HG03095 (cell line): ENCODE measurements at regions not wholly inside any gene's neighbourhood (a gene's known extent, or its start where the extent isn't known, plus 50 kb on each side); places are given as distances from the start of the nearest gene placed in this dataset.

Source experiments
- ATAC-seq: cut with Tn5 transposase; IDR thresholded peaks from one replicate; pipeline ENCODE4 v1.9.1; 2021; ENCODE audit warnings: moderate library complexity; ENCODE audit not compliant: unreplicated experiment

GRCh38 chr15:75131269-75131643 lies 70.4 kb upstream of the C15orf39 start:
- no peak for ATAC-seq

GRCh38 chr15:75134748-75135147 lies 66.9 kb upstream of the C15orf39 start:
- ATAC-seq = no peak

DNA sequence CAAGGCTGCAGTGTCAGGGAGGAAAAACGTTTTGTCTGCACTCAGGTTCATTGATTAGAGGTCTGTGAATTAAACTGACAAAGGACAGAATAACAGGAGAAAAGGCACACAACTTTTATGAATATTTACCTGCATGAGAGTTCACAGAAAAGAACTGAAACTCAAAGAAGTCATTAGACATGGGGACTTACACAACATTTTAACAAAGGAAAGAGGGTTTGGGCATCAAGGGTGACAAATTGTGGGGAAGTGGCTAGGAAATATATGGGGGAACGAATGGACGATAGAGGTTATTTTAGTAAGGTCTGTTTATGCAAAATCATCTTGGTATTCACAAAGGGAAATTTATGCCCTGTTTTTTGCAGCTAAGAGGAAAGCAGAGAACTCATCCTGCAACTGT lies 65.6 kb upstream of the C15orf39 start:
- no peak for ATAC-seq

- ATAC-seq = no peak
Observed at GRCh38 chr15:75136758-75137157, 64.9 kb upstream of the C15orf39 start.

DNA sequence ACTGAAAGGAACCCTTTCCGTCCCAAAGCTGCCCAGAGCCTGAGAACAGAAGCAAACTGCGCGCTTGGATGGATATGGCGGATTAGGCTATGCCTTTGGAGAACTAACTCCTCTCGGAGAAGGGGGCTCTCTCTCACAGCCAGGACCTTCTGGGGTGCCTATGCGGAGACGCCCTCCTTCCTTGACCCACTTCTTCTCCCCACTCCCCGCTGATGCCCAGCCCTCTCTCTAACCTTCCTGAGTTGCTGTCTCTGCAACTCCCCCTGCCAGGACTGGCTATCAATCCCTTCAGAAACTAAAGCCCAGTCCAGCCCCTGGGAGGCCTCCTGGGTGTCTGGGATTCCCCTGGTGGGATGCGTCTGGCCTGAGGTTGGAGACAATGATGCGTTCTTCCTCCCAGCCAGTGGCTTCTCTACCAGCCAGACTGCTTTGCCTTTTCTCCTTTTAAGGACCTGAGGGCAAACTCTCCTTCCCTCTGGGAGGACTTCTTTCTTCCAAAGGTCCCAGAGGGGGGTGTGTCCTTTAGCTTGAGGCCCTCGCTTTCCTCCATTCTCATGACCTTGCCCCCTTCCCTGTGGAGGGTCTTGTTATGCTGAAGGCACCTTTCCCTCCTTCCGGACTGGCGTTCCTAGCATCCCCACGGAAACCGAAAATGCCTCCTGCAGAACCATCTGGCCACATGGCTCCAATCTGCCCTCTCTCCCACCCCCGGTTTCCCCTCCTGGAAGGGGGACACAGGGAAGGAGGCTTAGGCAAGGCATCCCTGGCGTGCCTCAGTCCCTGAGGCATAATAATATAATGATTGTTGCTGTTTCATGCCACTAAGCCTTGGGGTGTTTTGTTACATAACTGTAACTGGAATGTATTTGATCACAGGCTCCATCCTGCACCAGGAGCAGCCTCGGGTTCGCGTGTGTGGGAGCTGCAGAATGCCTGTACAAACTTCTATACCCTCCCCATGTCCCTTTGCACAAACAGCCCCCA lies 63.4 kb upstream of the C15orf39 start:
- ATAC-seq = no peak

GRCh38 chr15:75140080-75140879 lies 61.4 kb upstream of the C15orf39 start:
- no peak for ATAC-seq

DNA sequence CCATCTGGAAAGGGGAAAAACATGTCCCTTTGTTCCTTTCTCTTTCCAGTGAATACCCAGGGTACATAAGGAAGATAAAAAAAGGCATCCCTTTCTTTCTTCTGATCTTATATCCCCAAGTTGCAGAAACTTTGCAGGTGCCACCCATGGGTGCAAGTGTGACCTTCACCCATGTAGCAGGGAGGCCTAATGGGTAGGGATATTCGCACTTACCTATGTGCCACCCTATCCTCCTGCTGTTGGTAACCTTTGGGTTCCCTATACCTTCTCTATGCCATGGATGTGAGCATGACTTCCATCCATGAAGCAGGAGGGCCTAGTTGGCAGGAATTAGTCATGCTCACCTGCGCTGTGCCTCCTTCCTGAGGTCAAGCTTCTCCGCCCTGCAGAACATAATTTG lies 59.2 kb upstream of the C15orf39 start:
- no peak for ATAC-seq

- no peak for ATAC-seq
Observed at GRCh38 chr15:75143738-75144334, 57.8 kb upstream of the C15orf39 start.

DNA sequence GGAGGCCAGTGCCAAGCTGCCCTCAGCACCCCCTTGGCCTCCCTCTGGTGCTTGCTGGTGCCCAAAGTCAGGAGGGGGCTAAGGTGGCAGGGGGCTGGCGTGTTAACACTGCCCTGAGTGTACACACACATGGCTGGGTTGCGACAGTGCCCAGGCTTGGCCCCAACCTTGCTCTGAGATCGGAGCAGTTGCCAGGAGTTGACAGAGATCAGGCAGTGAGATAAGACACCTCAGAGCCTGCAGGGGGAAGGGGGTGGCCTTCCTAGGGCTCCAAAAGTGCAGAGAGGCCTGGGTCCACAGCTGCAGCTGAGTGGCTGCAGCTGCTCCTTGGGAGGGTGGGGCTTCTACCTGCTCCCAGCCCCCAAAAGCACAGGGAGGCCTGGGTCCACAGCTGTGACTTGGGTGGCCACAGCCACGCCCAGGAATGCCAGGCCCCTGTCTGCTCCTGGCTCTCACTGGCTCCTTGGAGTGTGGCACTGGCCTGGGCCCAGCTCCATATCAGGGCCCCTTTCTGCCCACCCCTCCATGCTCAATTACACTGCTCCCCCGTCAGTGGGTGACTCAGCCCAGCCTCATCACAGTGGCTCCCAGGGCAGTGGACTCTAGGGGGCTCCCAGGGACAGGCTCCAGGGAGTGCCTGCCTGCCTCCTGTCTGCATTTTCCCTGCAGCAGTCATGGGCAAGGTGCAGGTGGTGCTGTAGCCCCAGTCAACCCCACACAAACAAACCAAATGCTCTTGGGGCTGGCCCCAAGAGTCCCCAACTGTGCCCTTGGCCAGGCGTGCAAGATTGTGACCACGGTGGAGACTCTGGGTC lies 56.4 kb upstream of the C15orf39 start:
- no peak for ATAC-seq

GRCh38 chr15:75148280-75148679 lies 53.4 kb upstream of the C15orf39 start:
- ATAC-seq = no peak

GRCh38 chr15:75149867-75150709 lies 51.6 kb upstream of the C15orf39 start:
- no peak for ATAC-seq

DNA sequence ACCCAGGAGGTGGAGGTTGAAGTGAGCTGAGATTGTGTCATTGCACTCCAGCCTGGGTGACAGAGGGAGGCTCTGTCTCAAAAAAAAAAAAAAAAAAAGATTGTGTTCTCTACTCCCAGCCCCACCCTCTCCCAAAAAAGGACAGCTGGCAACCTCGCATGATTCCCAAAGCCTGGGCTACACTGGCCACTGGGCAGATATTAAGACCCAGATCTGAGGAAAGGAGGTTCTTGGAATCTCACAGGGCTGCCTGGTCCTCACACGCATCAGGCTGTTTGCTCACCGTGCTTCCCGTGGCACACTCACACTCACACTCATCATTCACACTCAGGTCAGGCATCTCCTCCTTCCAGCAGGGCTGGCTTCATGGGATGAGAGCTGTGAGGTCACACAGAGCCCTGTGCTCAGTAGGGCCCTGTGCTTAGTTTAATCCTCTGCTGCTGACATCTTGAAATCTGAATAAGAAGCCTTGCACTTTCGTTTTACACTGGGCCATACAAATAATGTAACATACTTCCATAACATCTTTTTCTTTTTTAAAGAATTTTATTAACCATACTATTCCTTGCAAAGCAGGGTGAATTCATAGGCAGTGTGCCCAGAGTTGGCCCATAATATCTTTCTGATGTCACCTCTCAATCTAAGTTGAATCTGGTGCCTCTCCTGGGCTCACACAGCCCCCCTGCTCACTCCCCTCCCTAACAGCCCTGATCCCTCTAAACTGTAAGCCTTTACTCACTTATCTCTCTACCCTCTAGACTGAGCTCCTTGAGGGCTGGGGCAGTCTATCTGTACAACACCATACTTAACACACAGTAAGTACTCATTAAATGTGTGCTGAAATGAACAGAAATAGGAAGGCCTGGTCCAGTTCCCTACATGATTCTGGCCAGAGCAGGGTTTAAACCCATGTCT lies 50.2 kb upstream of the C15orf39 start:
- ATAC-seq = no peak
